ENCODE measurements at regions not wholly inside any gene's neighbourhood (a gene's known extent, or its start where the extent isn't known, plus 50 kb on each side); places are given as distances from the start of the nearest gene placed in this dataset.

- Histone ChIP-seq H3K79me1 (ENCODE audit: low read depth, low read length) (no peaks in the 10 kb centered on the region), H2AFZ (ENCODE audit: low read length) (peak overlapping the region; percentile 94), H2BK5ac (ENCODE audit: low read depth, low read length) (no peak overlapping the region), H2BK20ac (ENCODE audit: low read length) (no peak overlapping the region), H2BK120ac (replicated peaks; ENCODE audit: low read depth, low read length) (no peak overlapping the region), H2BK15ac (ENCODE audit: low read length) (peak overlapping the region; percentile 32; the same call in 1 of the 2 replicates), H2BK12ac (ENCODE audit: low read depth, low read length) (peak overlapping the region; percentile 23; the same call in 1 of the 2 replicates), H4K8ac (ENCODE audit: extremely low read depth, insufficient read depth, low read length) (no peak overlapping the region), H3K36me3 (ENCODE audit: control insufficient read depth in 2 of 4, insufficient read depth in 4 of 4, low read length in 3 of 4) (peaks cover 0 to 9% (median 0%) of the 10 kb centered on the region in 4 experiments; a peak in 3 of 8 replicates), H3K18ac (ENCODE audit: extremely low read depth, low read length) (no peak overlapping the region), H3K79me2 (ENCODE audit: control insufficient read depth in 1 of 2, insufficient read depth in 2 of 2, low read length in 2 of 2) (no peaks in the 10 kb centered on the region), H3K4me1 (replicated peaks in 1 of 4; ENCODE audit: control insufficient read depth in 3 of 4, insufficient read depth in 4 of 4, low read length in 3 of 4) (no peaks in the 10 kb centered on the region), H3K56ac (replicated peaks; ENCODE audit: insufficient read length, low read depth, low read length) (no peak overlapping the region), H3K23me2 (ENCODE audit: low read depth, low read length) (no peaks in the 10 kb centered on the region), H3K27me3 (replicated peaks in 1 of 4; ENCODE audit: control insufficient read depth in 3 of 4, extremely low read depth in 1 of 4, insufficient read depth in 3 of 4, low read length in 3 of 4) (no peaks in the 10 kb centered on the region; a peak in 1 of 7 replicates), H3K23ac (ENCODE audit: insufficient read length) (no peak overlapping the region), H3K4me2 (ENCODE audit: insufficient read depth in 1 of 2, low read depth in 2 of 2, low read length in 2 of 2) (no peak overlapping the region), H4K91ac (replicated peaks; ENCODE audit: insufficient read length, low read length) (no peak overlapping the region), H2AK5ac (ENCODE audit: low read depth, low read length) (no peak overlapping the region), H3K4ac (replicated peaks; ENCODE audit: insufficient read length, low read depth, low read length) (no peak overlapping the region), H3K27ac (ENCODE audit: low read depth, low read length) (no peak overlapping the region), H3K9me3 (ENCODE audit: insufficient read depth in 2 of 2, low read depth in 1 of 2, low read length in 1 of 2) (peaks cover 15 to 18% of the 10 kb centered on the region in 2 experiments), H4K5ac (ENCODE audit: insufficient read length, low read depth, low read length) (no peak overlapping the region), H3K14ac (ENCODE audit: insufficient read length) (no peak overlapping the region), H4K20me1 (replicated peaks in 1 of 2; ENCODE audit: control insufficient read depth in 1 of 2, insufficient read depth in 2 of 2, low read length in 2 of 2) (no peaks in the 10 kb centered on the region), H3K9ac (replicated peaks in 1 of 4; ENCODE audit: extremely low read depth in 1 of 4, low read depth in 3 of 4, low read length in 3 of 4) (no peak overlapping the region), H3K4me3 (ENCODE audit: extremely low read depth in 1 of 4, insufficient read depth in 2 of 4, low read depth in 3 of 4, low read length in 4 of 4) (no peak overlapping the region)
- CTCF ChIA-PET (ENCODE audit: partially characterized antibody), result no interaction called here
- FAIRE-seq, result no peak
- POLR2A ChIA-PET (ENCODE audit: partially characterized antibody), result no interaction called here
- no peak for DNase-seq (ENCODE audit: low read depth in 1 of 2, low spot score in 2 of 2)
- no peak for TF ChIP-seq KDM4A (IDR thresholded peaks at IDR 0.05; ENCODE audit: low read depth, low read length, severe bottlenecking)
- no peak for TF ChIP-seq SIX5 (IDR thresholded peaks at IDR 0.05; ENCODE audit: low read depth, low read length)
- TF ChIP-seq RAD21 (IDR thresholded peaks at IDR 0.05 in 1 of 2, conservative IDR thresholded peaks at IDR 0.05 in 1 of 2; ENCODE audit: low read depth in 2 of 2, low read length in 2 of 2), result no peak
- TF ChIP-seq RFX5 (IDR thresholded peaks at IDR 0.05; ENCODE audit: borderline replicate concordance, low read depth, low read length), result no peak
- TF ChIP-seq FOSL1 (IDR thresholded peaks at IDR 0.05; ENCODE audit: insufficient read depth, low read depth, low read length), result no peak
- TF ChIP-seq SAP30 (IDR thresholded peaks at IDR 0.05; ENCODE audit: insufficient read depth, insufficient replicate concordance, low read length), result no peak
- TF ChIP-seq MAX (IDR thresholded peaks at IDR 0.05), result no peak
- WGBS, 2 experiments (ENCODE audit: extremely low coverage in 1 of 2, insufficient coverage in 1 of 2, insufficient read length in 1 of 2, insufficient replicate concordance in 2 of 2, low coverage in 1 of 2, low lambda C conversion rate in 2 of 2, missing lambda C conversion rate in 1 of 2), result 98% methylated on average over 5 of the region's 5 CpGs; no CpG with 5 or more reads in 1 of the 2 experiments
Observed at GRCh38 chr11:104653407-104653806, 244.9 kb downstream of the CASP12 start.

All from H1 (cell line).